ENCODE measurements at regions not wholly inside any gene's neighbourhood (a gene's known extent, or its start where the extent isn't known, plus 50 kb on each side); places are given as distances from the start of the nearest gene placed in this dataset.

- H3K4me1 ChIP-seq (ENCODE audit: control insufficient read depth in 2 of 2, insufficient read depth in 2 of 2, low read length in 2 of 2) = no peaks in the 10 kb centered on the region
- H3K27me3 ChIP-seq (ENCODE audit: control insufficient read depth in 2 of 2, insufficient read depth in 1 of 2, low read length in 1 of 2) = no peaks in the 10 kb centered on the region
- no peak overlapping the region for H3K4me3 ChIP-seq (ENCODE audit: low read length in 2 of 2)
- WGBS = 91% methylated on average over 2 of the region's 2 CpGs
- no peaks in the 10 kb centered on the region for H3K36me3 ChIP-seq (ENCODE audit: control insufficient read depth in 2 of 2, insufficient read depth in 2 of 2, low read length in 1 of 2)
- DNase-seq (ENCODE audit: low read depth in 6 of 9, low spot score in 9 of 9) = no peak
- H3K27ac ChIP-seq (ENCODE audit: low read depth in 1 of 2, low read length in 1 of 2) = no peak overlapping the region
- H3K9me3 ChIP-seq (ENCODE audit: control insufficient read depth in 2 of 2, insufficient read depth in 1 of 2, low read length in 1 of 2) = no peaks in the 10 kb centered on the region
These were observed 201.6 kb downstream of the ATP23 start for GRCh38 chr12:58142991-58143390.

DNA sequence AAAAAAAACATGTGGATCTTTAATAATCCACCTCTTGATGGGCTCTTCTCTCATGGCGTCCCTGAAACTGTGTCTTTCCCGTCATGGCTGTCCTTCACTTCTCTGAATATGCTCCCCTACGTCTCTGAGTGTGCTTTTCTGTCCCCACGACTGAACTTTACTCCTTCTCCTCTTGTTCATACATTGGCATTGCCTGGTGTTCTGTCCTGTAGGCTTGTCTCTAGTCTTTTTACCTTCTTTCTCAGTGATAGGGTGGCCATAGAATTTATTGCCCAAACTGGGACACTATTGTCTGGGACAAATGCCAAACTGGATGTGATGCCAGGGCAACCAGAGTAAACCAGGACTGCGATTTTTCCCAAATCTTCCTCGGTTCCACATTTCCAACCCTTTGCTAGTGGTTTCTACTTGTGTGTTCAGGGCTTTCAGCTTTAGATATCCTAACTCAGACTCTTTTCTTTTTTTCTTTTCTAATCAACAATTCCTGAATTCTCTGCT lies 202.2 kb downstream of the ATP23 start:
- WGBS = 93% methylated on average over 6 of the region's 6 CpGs
- H3K36me3 ChIP-seq (ENCODE audit: control insufficient read depth in 2 of 2, insufficient read depth in 2 of 2, low read length in 1 of 2) = no peaks in the 10 kb centered on the region
- no peak overlapping the region for H3K4me3 ChIP-seq (ENCODE audit: low read length in 2 of 2)
- no peak overlapping the region for H3K27ac ChIP-seq (ENCODE audit: low read depth in 1 of 2, low read length in 1 of 2)
- no peaks in the 10 kb centered on the region for H3K4me1 ChIP-seq (ENCODE audit: control insufficient read depth in 2 of 2, insufficient read depth in 2 of 2, low read length in 2 of 2)
- no peaks in the 10 kb centered on the region for H3K27me3 ChIP-seq (ENCODE audit: control insufficient read depth in 2 of 2, insufficient read depth in 1 of 2, low read length in 1 of 2)
- H3K9me3 ChIP-seq (ENCODE audit: control insufficient read depth in 2 of 2, insufficient read depth in 1 of 2, low read length in 1 of 2) = no peaks in the 10 kb centered on the region
- no peak for DNase-seq (ENCODE audit: low read depth in 6 of 9, low spot score in 9 of 9)

DNA sequence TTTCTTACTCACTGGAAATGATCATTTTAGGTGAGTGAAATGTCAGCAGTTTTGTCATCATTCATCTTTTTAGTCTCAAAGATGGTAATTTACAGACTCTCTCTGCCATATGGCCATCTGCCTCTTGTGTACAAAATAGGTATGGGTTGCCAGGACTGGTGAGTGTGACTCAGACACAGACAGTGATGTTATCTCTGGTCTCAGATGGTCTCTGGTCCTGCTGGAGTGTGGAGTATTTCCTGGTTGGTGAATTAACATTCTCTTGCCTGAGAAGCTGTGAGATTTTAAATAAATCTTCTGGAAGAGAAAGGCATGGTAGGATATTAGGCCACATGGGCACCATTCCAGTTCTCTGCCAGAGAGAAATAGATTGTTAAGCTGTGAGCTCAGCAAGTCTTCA lies 207.0 kb downstream of the ATP23 start:
- no peak for DNase-seq (ENCODE audit: low read depth in 6 of 9, low spot score in 9 of 9)
- Histone ChIP-seq H3K9me3 (ENCODE audit: control insufficient read depth in 2 of 2, insufficient read depth in 1 of 2, low read length in 1 of 2) (no peaks in the 10 kb centered on the region), H3K4me1 (ENCODE audit: control insufficient read depth in 2 of 2, insufficient read depth in 2 of 2, low read length in 2 of 2) (no peaks in the 10 kb centered on the region), H3K27ac (ENCODE audit: low read depth in 1 of 2, low read length in 1 of 2) (no peak overlapping the region), H3K36me3 (ENCODE audit: control insufficient read depth in 2 of 2, insufficient read depth in 2 of 2, low read length in 1 of 2) (no peaks in the 10 kb centered on the region), H3K27me3 (ENCODE audit: control insufficient read depth in 2 of 2, insufficient read depth in 1 of 2, low read length in 1 of 2) (no peaks in the 10 kb centered on the region), H3K4me3 (ENCODE audit: low read length in 2 of 2) (no peak overlapping the region)

DNA sequence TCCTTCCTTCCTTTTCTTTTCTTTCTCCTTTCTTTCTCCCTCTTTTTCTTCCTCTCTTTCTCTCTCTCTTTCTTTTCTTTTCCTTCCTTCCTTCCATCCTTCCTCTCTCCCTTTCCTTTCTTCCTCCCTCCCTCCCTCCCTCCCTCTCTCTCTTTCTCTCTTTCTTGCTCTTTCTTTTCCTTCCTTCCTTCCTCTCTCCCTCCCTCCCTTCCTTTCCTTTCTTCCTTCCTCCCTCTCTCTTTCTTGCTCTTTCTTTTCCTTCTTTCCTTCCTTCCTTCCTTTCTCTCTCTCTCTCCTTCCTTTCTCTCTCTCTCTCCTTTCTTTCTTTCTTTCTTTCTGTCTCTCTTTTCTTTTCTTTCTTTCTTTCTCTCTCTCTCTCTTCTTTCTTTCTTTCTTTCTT lies 207.6 kb downstream of the ATP23 start:
- no peaks in the 10 kb centered on the region for H3K9me3 ChIP-seq (ENCODE audit: control insufficient read depth in 2 of 2, insufficient read depth in 1 of 2, low read length in 1 of 2)
- DNase-seq (ENCODE audit: low read depth in 6 of 9, low spot score in 9 of 9) = no peak
- H3K27ac ChIP-seq (ENCODE audit: low read depth in 1 of 2, low read length in 1 of 2) = no peak overlapping the region
- no peak overlapping the region for H3K4me3 ChIP-seq (ENCODE audit: low read length in 2 of 2)
- no peaks in the 10 kb centered on the region for H3K27me3 ChIP-seq (ENCODE audit: control insufficient read depth in 2 of 2, insufficient read depth in 1 of 2, low read length in 1 of 2)
- no peaks in the 10 kb centered on the region for H3K4me1 ChIP-seq (ENCODE audit: control insufficient read depth in 2 of 2, insufficient read depth in 2 of 2, low read length in 2 of 2)
- H3K36me3 ChIP-seq (ENCODE audit: control insufficient read depth in 2 of 2, insufficient read depth in 2 of 2, low read length in 1 of 2) = no peaks in the 10 kb centered on the region

DNA sequence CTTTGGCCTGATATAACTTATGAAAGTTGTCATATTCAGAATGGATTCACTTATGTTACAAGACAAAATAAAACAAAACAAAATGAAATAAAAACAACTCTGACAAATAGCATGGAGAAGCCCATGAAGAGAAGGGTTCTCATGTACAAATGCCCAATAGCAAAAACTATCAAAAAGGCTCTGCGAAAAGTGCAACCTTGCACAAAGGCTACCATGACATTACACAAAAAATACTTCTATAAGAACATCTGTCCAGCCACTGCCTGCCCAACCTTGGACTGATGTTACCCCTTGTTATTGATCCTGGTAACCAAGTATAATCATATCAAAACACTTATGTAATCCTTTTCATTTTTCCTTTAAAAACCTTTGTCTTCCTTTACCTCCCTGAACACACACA lies 213.0 kb downstream of the ATP23 start:
- no peak overlapping the region for H3K27ac ChIP-seq (ENCODE audit: low read depth in 1 of 2, low read length in 1 of 2)
- no peaks in the 10 kb centered on the region for H3K9me3 ChIP-seq (ENCODE audit: control insufficient read depth in 2 of 2, insufficient read depth in 1 of 2, low read length in 1 of 2)
- WGBS = 96% methylated on average over 1 of the region's 1 CpG
- no peaks in the 10 kb centered on the region for H3K27me3 ChIP-seq (ENCODE audit: control insufficient read depth in 2 of 2, insufficient read depth in 1 of 2, low read length in 1 of 2)
- no peak overlapping the region for H3K4me3 ChIP-seq (ENCODE audit: low read length in 2 of 2)
- no peaks in the 10 kb centered on the region for H3K36me3 ChIP-seq (ENCODE audit: control insufficient read depth in 2 of 2, insufficient read depth in 2 of 2, low read length in 1 of 2)
- no peaks in the 10 kb centered on the region for H3K4me1 ChIP-seq (ENCODE audit: control insufficient read depth in 2 of 2, insufficient read depth in 2 of 2, low read length in 2 of 2)
- no peak for DNase-seq (ENCODE audit: low read depth in 6 of 9, low spot score in 9 of 9)

DNA sequence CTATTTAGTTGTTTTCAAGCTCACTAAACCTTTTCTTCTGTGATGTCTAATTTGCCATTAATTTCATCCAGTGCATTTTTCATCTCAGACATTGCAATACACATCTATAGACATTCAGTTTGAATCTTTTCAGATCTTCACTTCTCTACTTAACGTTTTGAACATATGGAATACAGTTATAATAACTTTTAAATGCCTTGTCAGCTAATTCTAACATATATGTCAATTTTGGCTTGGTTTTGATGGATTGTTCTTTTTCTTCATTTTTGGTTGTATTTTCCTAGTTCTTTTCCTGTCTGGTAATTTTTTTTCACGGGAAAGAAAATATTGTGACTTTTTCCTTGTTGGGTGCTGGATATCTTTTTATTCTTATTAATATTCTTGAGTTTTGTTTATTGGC lies 215.3 kb downstream of the ATP23 start:
- Histone ChIP-seq H3K27ac (ENCODE audit: low read depth in 1 of 2, low read length in 1 of 2) (no peak overlapping the region), H3K27me3 (ENCODE audit: control insufficient read depth in 2 of 2, insufficient read depth in 1 of 2, low read length in 1 of 2) (no peaks in the 10 kb centered on the region), H3K9me3 (ENCODE audit: control insufficient read depth in 2 of 2, insufficient read depth in 1 of 2, low read length in 1 of 2) (no peaks in the 10 kb centered on the region), H3K4me1 (ENCODE audit: control insufficient read depth in 2 of 2, insufficient read depth in 2 of 2, low read length in 2 of 2) (no peaks in the 10 kb centered on the region), H3K36me3 (ENCODE audit: control insufficient read depth in 2 of 2, insufficient read depth in 2 of 2, low read length in 1 of 2) (no peaks in the 10 kb centered on the region), H3K4me3 (ENCODE audit: low read length in 2 of 2) (no peak overlapping the region)
- WGBS = 85% methylated on average over 2 of the region's 2 CpGs
- DNase-seq (ENCODE audit: low read depth in 6 of 9, low spot score in 9 of 9) = no peak

GRCh38 chr12:58159941-58160340 lies 218.6 kb downstream of the ATP23 start:
- DNase-seq (ENCODE audit: low read depth in 6 of 9, low spot score in 9 of 9) = no peak
- no peak overlapping the region for H3K27ac ChIP-seq (ENCODE audit: low read depth in 1 of 2, low read length in 1 of 2)
- H3K4me1 ChIP-seq (ENCODE audit: control insufficient read depth in 2 of 2, insufficient read depth in 2 of 2, low read length in 2 of 2) = no peaks in the 10 kb centered on the region
- 67% methylated on average over 2 of the region's 2 CpGs for WGBS
- H3K4me3 ChIP-seq (ENCODE audit: low read length in 2 of 2) = no peak overlapping the region
- no peaks in the 10 kb centered on the region for H3K27me3 ChIP-seq (ENCODE audit: control insufficient read depth in 2 of 2, insufficient read depth in 1 of 2, low read length in 1 of 2)
- H3K9me3 ChIP-seq (ENCODE audit: control insufficient read depth in 2 of 2, insufficient read depth in 1 of 2, low read length in 1 of 2) = no peaks in the 10 kb centered on the region
- H3K36me3 ChIP-seq (ENCODE audit: control insufficient read depth in 2 of 2, insufficient read depth in 2 of 2, low read length in 1 of 2) = no peaks in the 10 kb centered on the region

GRCh38 chr12:58161773-58162172 lies 220.4 kb downstream of the ATP23 start:
- Histone ChIP-seq H3K4me3 (ENCODE audit: low read length in 2 of 2) (no peak overlapping the region), H3K36me3 (ENCODE audit: control insufficient read depth in 2 of 2, insufficient read depth in 2 of 2, low read length in 1 of 2) (no peaks in the 10 kb centered on the region), H3K4me1 (ENCODE audit: control insufficient read depth in 2 of 2, insufficient read depth in 2 of 2, low read length in 2 of 2) (no peaks in the 10 kb centered on the region), H3K27me3 (ENCODE audit: control insufficient read depth in 2 of 2, insufficient read depth in 1 of 2, low read length in 1 of 2) (no peaks in the 10 kb centered on the region), H3K27ac (ENCODE audit: low read depth in 1 of 2, low read length in 1 of 2) (no peak overlapping the region), H3K9me3 (ENCODE audit: control insufficient read depth in 2 of 2, insufficient read depth in 1 of 2, low read length in 1 of 2) (no peaks in the 10 kb centered on the region)
- DNase-seq (ENCODE audit: low read depth in 6 of 9, low spot score in 9 of 9) = no peak
- 94% methylated on average over 2 of the region's 2 CpGs for WGBS

DNA sequence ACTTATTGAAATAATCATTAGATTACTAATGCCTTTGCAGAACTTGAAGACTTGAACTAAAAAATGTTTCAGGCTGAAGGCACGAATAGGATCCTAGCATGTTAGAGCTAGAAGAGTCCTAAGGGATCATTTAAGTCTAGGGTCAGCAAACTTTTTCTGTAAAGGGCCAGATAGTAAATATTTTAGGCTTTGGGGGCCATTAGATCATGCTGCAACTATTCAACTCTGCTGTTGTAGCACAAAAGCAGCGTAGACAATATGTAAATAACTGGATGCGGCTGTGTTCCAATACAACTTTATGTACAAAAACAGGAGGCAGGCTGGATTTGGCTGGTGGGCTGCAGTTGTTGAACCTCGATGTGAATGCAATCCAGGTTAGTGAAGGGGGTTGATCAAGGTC lies 221.7 kb downstream of the ATP23 start:
- no peak overlapping the region for H3K27ac ChIP-seq (ENCODE audit: low read depth in 1 of 2, low read length in 1 of 2)
- DNase-seq (ENCODE audit: low read depth in 6 of 9, low spot score in 9 of 9) = no peak
- no peaks in the 10 kb centered on the region for H3K36me3 ChIP-seq (ENCODE audit: control insufficient read depth in 2 of 2, insufficient read depth in 2 of 2, low read length in 1 of 2)
- no peaks in the 10 kb centered on the region for H3K27me3 ChIP-seq (ENCODE audit: control insufficient read depth in 2 of 2, insufficient read depth in 1 of 2, low read length in 1 of 2)
- no peaks in the 10 kb centered on the region for H3K4me1 ChIP-seq (ENCODE audit: control insufficient read depth in 2 of 2, insufficient read depth in 2 of 2, low read length in 2 of 2)
- H3K9me3 ChIP-seq (ENCODE audit: control insufficient read depth in 2 of 2, insufficient read depth in 1 of 2, low read length in 1 of 2) = no peaks in the 10 kb centered on the region
- H3K4me3 ChIP-seq (ENCODE audit: low read length in 2 of 2) = no peak overlapping the region
- WGBS = 91% methylated on average over 4 of the region's 4 CpGs

- Histone ChIP-seq H3K27me3 (ENCODE audit: control insufficient read depth in 2 of 2, insufficient read depth in 1 of 2, low read length in 1 of 2) (no peaks in the 10 kb centered on the region), H3K27ac (ENCODE audit: low read depth in 1 of 2, low read length in 1 of 2) (no peak overlapping the region), H3K9me3 (ENCODE audit: control insufficient read depth in 2 of 2, insufficient read depth in 1 of 2, low read length in 1 of 2) (no peaks in the 10 kb centered on the region), H3K4me1 (ENCODE audit: control insufficient read depth in 2 of 2, insufficient read depth in 2 of 2, low read length in 2 of 2) (no peaks in the 10 kb centered on the region), H3K36me3 (ENCODE audit: control insufficient read depth in 2 of 2, insufficient read depth in 2 of 2, low read length in 1 of 2) (no peaks in the 10 kb centered on the region), H3K4me3 (ENCODE audit: low read length in 2 of 2) (no peak overlapping the region)
- WGBS = 83% methylated on average over 5 of the region's 5 CpGs
- no peak for DNase-seq (ENCODE audit: low read depth in 6 of 9, low spot score in 9 of 9)
These were observed 225.3 kb downstream of the ATP23 start for GRCh38 chr12:58166643-58167042.

Measured in thymus (tissue), 11 donors.